ENCODE measurements at regions not wholly inside any gene's neighbourhood (a gene's known extent, or its start where the extent isn't known, plus 50 kb on each side); places are given as distances from the start of the nearest gene placed in this dataset.

DNA sequence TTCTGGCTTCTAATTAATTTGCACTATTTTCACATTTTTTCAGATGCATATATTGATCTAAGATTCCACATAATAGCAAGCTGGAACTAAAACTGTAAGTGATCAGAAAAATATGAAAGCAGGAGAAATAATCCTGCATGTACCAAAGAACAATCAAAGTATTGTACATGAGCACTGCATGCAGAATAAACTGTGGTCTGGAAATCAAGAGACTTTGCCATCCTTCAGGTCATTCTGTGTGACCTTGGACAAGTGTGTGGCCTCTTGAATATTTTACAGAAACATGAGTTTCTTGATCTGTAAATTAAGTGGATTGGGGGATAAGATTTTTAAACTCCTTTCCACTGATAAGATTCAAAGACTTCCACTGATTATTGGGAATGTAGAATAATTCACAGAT lies 99.2 kb upstream of the GNAQ start:
- DNase-seq (ENCODE audit: low read depth, low spot score) (no peak), ATAC-seq (no peak)
- Histone ChIP-seq H3K4me3 (replicated peaks in 1 of 2; ENCODE audit: low read depth in 1 of 2, low read length in 2 of 2) (no peak overlapping the region), H3K9me3 (ENCODE audit: control insufficient read depth in 1 of 2, insufficient read depth in 1 of 2, low read depth in 1 of 2, low read length in 2 of 2) (no peaks in the 10 kb centered on the region), H3K4me1 (ENCODE audit: control insufficient read depth in 1 of 2, insufficient read depth in 2 of 2, low read length in 2 of 2) (peaks cover 0 to 9% of the 10 kb centered on the region in 2 experiments; a peak in 1 of 4 replicates), H4K20me1 (ENCODE audit: insufficient read depth) (no peaks in the 10 kb centered on the region), H3K79me2 (ENCODE audit: insufficient read depth, low read length) (no peaks in the 10 kb centered on the region), H3K27me3 (ENCODE audit: insufficient read depth, low read length) (no peaks in the 10 kb centered on the region), H3K36me3 (ENCODE audit: control insufficient read depth in 1 of 2, insufficient read depth in 2 of 2, low read length in 2 of 2) (no peaks in the 10 kb centered on the region), H3K27ac (ENCODE audit: low read depth, low read length) (no peak overlapping the region), H3K9ac (ENCODE audit: low read length) (no peak overlapping the region), H3K4me2 (ENCODE audit: low read length) (no peak overlapping the region), H3K9me2 (ENCODE audit: insufficient read depth) (no peaks in the 10 kb centered on the region), H2AFZ (ENCODE audit: low read depth, low read length, poor library complexity, severe bottlenecking) (no peak overlapping the region)
- BruUV-seq (replicated peaks), result no TSS peak
- POLR2A ChIA-PET, result no interaction called here
- CTCF ChIA-PET, result interaction anchor here (1.0 to 1.5 kb wide), 3 partner anchors 9 to 16 kb away, joined by 3 to 7 read pairs (median 4); no protein-coding TSS in a partner anchor
- TF ChIP-seq, protein P1, sequence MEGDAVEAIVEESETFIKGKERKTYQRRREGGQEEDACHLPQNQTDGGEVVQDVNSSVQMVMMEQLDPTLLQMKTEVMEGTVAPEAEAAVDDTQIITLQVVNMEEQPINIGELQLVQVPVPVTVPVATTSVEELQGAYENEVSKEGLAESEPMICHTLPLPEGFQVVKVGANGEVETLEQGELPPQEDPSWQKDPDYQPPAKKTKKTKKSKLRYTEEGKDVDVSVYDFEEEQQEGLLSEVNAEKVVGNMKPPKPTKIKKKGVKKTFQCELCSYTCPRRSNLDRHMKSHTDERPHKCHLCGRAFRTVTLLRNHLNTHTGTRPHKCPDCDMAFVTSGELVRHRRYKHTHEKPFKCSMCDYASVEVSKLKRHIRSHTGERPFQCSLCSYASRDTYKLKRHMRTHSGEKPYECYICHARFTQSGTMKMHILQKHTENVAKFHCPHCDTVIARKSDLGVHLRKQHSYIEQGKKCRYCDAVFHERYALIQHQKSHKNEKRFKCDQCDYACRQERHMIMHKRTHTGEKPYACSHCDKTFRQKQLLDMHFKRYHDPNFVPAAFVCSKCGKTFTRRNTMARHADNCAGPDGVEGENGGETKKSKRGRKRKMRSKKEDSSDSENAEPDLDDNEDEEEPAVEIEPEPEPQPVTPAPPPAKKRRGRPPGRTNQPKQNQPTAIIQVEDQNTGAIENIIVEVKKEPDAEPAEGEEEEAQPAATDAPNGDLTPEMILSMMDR (IDR thresholded peaks at IDR 0.05 in 2 of 3, conservative IDR thresholded peaks at IDR 0.05 in 1 of 3; ENCODE audit: borderline replicate concordance in 1 of 3, insufficient read depth in 1 of 3, low read depth in 2 of 3, low read length in 2 of 3), result no peak
- TF ChIP-seq EZH2phosphoT487 (IDR thresholded peaks at IDR 0.05; ENCODE audit: borderline replicate concordance) (no peak), EGR1 (IDR thresholded peaks at IDR 0.05; ENCODE audit: low read depth) (no peak), FOSL1 (IDR thresholded peaks at IDR 0.05; ENCODE audit: low read depth) (no peak), ZNF274 (IDR thresholded peaks at IDR 0.05; ENCODE audit: low read depth, low read length) (no peak), CBX3 (IDR thresholded peaks at IDR 0.05; ENCODE audit: low read depth) (no peak), EZH2 (IDR thresholded peaks at IDR 0.05) (no peak)
- TF ChIP-seq, protein P2, sequence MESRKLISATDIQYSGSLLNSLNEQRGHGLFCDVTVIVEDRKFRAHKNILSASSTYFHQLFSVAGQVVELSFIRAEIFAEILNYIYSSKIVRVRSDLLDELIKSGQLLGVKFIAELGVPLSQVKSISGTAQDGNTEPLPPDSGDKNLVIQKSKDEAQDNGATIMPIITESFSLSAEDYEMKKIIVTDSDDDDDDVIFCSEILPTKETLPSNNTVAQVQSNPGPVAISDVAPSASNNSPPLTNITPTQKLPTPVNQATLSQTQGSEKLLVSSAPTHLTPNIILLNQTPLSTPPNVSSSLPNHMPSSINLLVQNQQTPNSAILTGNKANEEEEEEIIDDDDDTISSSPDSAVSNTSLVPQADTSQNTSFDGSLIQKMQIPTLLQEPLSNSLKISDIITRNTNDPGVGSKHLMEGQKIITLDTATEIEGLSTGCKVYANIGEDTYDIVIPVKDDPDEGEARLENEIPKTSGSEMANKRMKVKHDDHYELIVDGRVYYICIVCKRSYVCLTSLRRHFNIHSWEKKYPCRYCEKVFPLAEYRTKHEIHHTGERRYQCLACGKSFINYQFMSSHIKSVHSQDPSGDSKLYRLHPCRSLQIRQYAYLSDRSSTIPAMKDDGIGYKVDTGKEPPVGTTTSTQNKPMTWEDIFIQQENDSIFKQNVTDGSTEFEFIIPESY (IDR thresholded peaks at IDR 0.05; ENCODE audit: extremely low read depth, insufficient replicate concordance, low read length), result no peak
- RAD21 ChIA-PET (ENCODE audit: low non-redundant PET in 1 of 2, low total read pairs in 2 of 2, uncharacterized antibody in 2 of 2, unreplicated experiment in 2 of 2), result no interaction called here
- intact Hi-C loops (cut with micrococcal nuclease), result no loop called here

Measured in HCT116 (cell line).